Choroid plexus epithelial cell (primary cell): ENCODE measurements at regions not wholly inside any gene's neighbourhood (a gene's known extent, or its start where the extent isn't known, plus 50 kb on each side); places are given as distances from the start of the nearest gene placed in this dataset.

Experiments used
- DNase-seq: peaks from one replicate; pipeline ENCODE4 v3.0.0-alpha.2; 2010; ENCODE audit warnings: low read depth
- H3K4me3 ChIP-seq: 2 replicates; pipeline ENCODE4 v1.5.1; 2011; ENCODE audit warnings: low read depth, mild to moderate bottlenecking, control low read depth, low read length, moderate library complexity
- CTCF ChIP-seq: conservative IDR thresholded peaks from 2 replicates; pipeline ENCODE4 v1.5.1; 2011; ENCODE audit warnings: low read depth, mild to moderate bottlenecking, control low read depth, inconsistent platforms, low read length, moderate library complexity

DNA sequence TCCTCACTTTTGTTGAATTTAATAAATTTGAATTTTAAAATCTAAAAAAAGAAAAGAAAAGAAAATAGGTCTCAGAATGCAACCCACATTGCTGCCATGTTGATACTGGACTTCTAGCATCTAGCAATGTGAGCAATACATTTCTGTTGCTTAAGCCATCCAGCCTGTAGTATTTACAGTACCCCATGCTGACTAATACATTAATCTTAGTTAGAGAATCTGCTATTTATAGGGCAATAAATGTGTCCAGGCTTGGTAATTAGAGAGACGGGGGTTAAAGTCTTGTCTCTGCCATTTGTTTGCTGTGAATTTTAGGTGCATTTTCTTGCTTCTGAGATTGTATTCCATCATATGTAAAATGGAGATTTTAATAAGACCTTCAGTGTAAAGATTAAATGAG is 471.3 kb downstream of the DHX35 start:
- no peak for TF ChIP-seq CTCF
- H3K4me3 ChIP-seq: no peak overlapping the region
- DNase-seq: no peak

DNA sequence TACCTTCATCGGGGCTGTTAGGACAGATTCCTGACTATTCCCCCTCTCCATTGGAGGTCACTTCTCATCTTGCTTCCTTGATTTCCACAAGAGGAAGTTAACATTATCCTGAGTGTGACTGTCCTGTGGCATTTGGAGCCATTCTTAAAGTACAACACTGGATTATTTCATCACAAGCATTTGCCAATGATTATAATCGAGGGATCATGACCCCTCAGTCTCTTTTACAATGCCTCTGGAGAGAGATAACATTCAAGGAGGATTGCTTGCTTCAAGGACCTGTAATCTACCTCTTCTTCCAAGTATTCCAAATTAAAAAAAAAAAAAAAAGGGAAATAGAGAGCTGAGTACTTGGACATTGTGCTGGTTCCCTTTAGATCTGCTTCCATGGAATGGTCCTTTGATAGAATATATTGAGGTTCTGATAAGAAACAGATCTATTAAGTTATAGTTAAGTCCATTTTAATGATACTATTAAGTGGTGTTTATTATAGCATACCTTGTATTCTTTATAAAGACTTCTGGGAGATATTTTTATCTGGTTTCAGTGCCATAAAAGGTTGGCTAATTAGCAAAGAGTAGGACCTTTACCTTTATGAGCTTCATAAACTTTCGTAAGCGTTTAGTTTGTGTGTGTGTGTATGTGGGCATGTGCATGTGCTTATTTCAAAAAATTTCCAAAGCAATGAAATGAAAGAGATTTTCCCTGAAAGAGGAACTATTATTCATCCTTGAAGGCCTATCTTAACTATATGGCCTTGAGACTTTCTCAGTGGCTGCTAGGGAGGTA is 469.1 kb downstream of the DHX35 start:
- DNase-seq: no peak
- no peak overlapping the region for H3K4me3 ChIP-seq
- TF ChIP-seq CTCF: no peak

GRCh38 chr20:39429726-39430125 is 467.6 kb downstream of the DHX35 start:
- no peak overlapping the region for H3K4me3 ChIP-seq
- no peak for DNase-seq
- TF ChIP-seq CTCF: no peak

DNA sequence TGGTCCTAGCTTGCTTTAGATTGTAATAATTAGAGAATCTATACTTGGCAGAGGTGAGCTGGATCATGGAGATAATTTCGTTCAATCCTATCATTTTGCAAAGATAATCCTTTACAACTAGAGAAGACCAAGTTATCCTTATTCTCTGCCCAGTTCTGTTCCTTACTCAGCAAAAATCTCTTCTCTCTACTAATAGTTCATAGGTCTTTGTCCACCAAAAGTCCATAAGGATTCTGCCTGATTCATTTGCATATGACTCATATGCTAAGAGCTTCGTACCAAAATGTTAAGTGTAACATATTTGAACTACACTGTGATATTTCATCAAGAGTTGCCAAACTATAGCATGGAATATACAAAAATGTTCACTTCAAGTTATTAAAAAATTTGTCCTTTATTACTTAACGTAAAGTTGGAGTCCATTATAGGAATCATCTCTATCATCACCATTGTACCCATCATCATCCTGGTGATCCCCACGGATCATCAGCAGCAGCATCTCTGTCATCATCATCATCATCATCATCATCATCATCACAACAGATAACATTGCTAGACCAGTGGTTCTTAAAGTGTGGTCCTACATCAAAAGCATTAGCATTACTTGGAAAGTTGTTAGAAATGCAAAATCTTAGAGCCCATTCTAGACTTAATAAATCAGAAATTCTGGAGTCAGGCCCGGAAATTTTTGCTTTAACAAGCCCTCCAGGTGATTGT is 463.0 kb downstream of the DHX35 start:
- DNase-seq: no peak
- H3K4me3 ChIP-seq: no peak overlapping the region
- TF ChIP-seq CTCF: no peak

- no peak for DNase-seq
- H3K4me3 ChIP-seq: no peak overlapping the region
- no peak for TF ChIP-seq CTCF
Observed at GRCh38 chr20:39421571-39422105, 459.5 kb downstream of the DHX35 start.

GRCh38 chr20:39412091-39412490 is 449.9 kb downstream of the DHX35 start:
- no peak overlapping the region for H3K4me3 ChIP-seq
- no peak for DNase-seq
- TF ChIP-seq CTCF: no peak
